AG04450 (cell line): ENCODE measurements at regions not wholly inside any gene's neighbourhood (a gene's known extent, or its start where the extent isn't known, plus 50 kb on each side); places are given as distances from the start of the nearest gene placed in this dataset.

Experiments used
- CTCF ChIA-PET: fragments of 300-600, 350-600 bp; formaldehyde crosslinking; extraction: SDS; loops from one replicate; lab custom pipeline; 2022; ENCODE audit warnings: antibody characterized with exemption, inconsistent platforms; lab: Charles Lee
- POLR2A ChIA-PET: fragments of 350-600 bp; formaldehyde crosslinking; extraction: SDS; loops from one replicate; lab custom pipeline; 2021; ENCODE audit warnings: antibody characterized with exemption, inconsistent platforms; lab: Yijun Ruan, JAX
- DNase-seq: peaks from one replicate; pipeline ENCODE4 v3.0.0-alpha.2; 2011; ENCODE audit warnings: low read depth, low spot score
- H3K27ac ChIP-seq: one replicate; pipeline ENCODE4 v1.5.1; 2012; ENCODE audit warnings: low read depth, low read length, control low read depth
- H3K27me3 ChIP-seq: one replicate; pipeline ENCODE4 v1.6.0; 2012; ENCODE audit warnings: low read length; ENCODE audit not compliant: control insufficient read depth, insufficient read depth
- H3K4me3 ChIP-seq: 2 replicates; pipeline ENCODE4 v1.5.1; 2011; ENCODE audit warnings: mild to moderate bottlenecking, low read depth, low read length, control low read depth
- H3K9me3 ChIP-seq: 2 replicates; pipeline ENCODE4 v1.5.1; 2012; ENCODE audit warnings: low read length; ENCODE audit not compliant: control insufficient read depth, insufficient read depth
- TF ChIP-seq, protein P1 (sequence below): IDR thresholded peaks from 2 replicates; pipeline ENCODE4 v1.5.1; 2011; ENCODE audit warnings: low read depth, low read length, control low read depth, inconsistent platforms

DNA sequence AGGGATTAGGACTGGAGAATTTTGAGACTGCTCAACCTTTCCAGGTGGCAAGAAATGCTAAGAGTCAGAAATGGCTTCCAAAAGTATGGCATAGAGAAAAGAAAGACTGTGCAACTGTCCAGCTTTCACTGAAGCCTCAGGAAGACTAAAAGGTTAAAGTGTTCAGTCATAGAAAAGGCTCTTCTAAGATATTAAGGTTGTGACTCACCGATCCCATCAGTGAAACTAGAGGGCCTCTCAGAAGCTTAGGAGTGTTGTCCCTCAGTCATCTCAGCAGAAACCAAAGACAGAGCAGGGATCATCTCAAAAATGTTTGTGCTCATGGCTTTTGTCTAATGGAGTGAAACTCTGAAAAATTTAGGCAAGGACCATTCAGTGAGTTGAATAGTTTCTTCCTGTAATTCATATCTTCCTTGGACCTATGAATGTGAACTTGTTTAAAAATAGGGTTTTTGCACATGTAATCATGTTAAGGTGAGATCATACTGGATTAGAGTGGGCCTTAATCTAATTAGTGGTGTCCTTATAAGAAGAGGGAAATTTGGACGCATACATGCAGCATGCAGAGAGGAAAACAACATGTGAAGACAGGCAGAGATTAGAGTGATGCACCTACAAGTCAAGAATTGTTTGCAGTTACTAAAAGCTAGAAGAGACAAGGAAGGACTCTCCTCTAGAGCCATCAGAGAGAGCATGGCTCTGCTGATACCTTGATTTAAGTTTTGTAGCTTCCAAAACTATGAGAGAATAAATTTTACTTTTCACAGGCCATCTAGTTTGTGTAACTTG lies 71.3 kb downstream of the RPE65 start:
- TF ChIP-seq, protein P1, sequence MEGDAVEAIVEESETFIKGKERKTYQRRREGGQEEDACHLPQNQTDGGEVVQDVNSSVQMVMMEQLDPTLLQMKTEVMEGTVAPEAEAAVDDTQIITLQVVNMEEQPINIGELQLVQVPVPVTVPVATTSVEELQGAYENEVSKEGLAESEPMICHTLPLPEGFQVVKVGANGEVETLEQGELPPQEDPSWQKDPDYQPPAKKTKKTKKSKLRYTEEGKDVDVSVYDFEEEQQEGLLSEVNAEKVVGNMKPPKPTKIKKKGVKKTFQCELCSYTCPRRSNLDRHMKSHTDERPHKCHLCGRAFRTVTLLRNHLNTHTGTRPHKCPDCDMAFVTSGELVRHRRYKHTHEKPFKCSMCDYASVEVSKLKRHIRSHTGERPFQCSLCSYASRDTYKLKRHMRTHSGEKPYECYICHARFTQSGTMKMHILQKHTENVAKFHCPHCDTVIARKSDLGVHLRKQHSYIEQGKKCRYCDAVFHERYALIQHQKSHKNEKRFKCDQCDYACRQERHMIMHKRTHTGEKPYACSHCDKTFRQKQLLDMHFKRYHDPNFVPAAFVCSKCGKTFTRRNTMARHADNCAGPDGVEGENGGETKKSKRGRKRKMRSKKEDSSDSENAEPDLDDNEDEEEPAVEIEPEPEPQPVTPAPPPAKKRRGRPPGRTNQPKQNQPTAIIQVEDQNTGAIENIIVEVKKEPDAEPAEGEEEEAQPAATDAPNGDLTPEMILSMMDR: no peak
- H3K27me3 ChIP-seq: no peaks in the 10 kb centered on the region
- no peak for DNase-seq
- CTCF ChIA-PET: interaction anchor here (1.1 to 5.2 kb wide), 7 partner anchors 20 to 262 kb away, joined by 3 to 25 read pairs (median 5); no protein-coding TSS in a partner anchor
- POLR2A ChIA-PET: interaction anchor here (0.6 kb wide), 1 partner anchor 612 kb away, joined by 3 read pairs; no protein-coding TSS in a partner anchor
- no peak overlapping the region for H3K4me3 ChIP-seq
- H3K27ac ChIP-seq: no peak overlapping the region
- no peaks in the 10 kb centered on the region for H3K9me3 ChIP-seq

DNA sequence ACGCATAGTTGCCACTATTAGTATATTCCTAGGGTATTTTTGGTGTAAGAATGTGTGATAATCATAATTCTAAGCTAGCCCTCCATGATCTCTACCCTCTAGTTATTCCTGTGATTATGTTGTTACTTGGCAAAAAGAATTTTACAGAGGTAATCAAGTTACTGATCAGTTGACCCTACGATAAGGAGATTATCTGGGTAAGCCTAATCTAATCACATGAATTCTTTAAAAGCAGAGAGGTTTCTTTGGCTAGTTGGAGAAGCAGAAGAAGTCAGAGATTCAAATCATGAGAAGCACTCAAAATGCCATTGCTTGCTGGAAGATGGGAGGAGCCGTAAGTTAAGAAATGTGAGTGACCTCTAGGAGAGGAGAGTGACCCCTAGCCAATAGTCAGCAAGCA lies 72.7 kb downstream of the RPE65 start:
- Histone ChIP-seq H3K4me3 (no peak overlapping the region), H3K27ac (no peak overlapping the region), H3K9me3 (peaks cover 4% of the 10 kb centered on the region; the same call in 1 of the 2 replicates), H3K27me3 (no peaks in the 10 kb centered on the region)
- ChIA-PET POLR2A (no interaction called here), CTCF (interaction anchor here (1.0 to 5.2 kb wide), 5 partner anchors 31 to 260 kb away, joined by 3 to 25 read pairs (median 4); no protein-coding TSS in a partner anchor)
- DNase-seq: no peak
- TF ChIP-seq, protein P1: no peak

DNA sequence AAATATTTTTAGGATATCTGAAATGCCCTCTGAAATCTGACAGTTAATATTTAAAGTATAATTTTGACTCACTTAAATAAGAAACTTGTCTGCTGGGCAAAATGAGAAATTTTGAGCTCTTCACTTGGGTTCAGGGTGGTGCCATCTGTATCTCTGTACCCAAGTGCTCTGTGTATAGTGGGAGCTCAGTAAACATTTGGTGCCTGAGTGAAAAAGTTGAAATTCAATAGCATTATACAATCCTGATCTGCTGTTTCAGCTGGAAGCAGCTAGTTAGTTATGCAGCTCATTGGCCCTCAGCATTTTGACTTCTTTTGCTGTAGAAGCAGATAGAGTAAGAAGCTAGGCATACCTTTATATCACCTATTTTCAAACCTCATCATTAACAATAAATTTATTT lies 73.3 kb downstream of the RPE65 start:
- no peak for DNase-seq
- H3K27ac ChIP-seq: no peak overlapping the region

DNA sequence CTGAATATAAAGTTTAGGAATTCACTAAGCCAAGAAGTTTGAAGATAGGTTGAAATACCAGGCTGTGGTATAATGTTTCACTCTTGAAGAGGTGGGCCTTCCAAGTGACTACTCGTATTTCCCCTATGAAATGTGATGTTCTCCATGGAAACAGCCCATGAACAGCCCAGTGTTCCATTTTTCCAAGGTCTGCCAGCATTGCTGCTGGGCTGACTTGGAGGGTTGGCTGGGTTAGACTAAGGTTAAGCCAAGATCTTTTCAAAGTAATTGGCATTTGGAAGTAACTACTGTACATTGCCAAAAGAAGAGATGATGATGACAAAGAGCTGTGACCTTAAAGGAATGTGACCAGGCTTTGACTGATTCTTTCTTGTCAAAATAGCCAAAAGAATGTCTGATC lies 73.8 kb downstream of the RPE65 start:
- H3K4me3 ChIP-seq: no peak overlapping the region
- peaks cover 4% of the 10 kb centered on the region; the same call in 1 of the 2 replicates for H3K9me3 ChIP-seq
- ChIA-PET CTCF (interaction anchor here (0.9 to 5.2 kb wide), 4 partner anchors 30 to 259 kb away, joined by 3 to 25 read pairs (median 5); no protein-coding TSS in a partner anchor), POLR2A (no interaction called here)
- H3K27me3 ChIP-seq: no peaks in the 10 kb centered on the region
- TF ChIP-seq, protein P1: no peak
- no peak for DNase-seq
- H3K27ac ChIP-seq: no peak overlapping the region

More for the DNA sequence above, 73.3 kb downstream of the RPE65 start:
- H3K9me3 ChIP-seq: peaks cover 4% of the 10 kb centered on the region; the same call in 1 of the 2 replicates
- CTCF ChIA-PET: interaction anchor here (0.9 to 5.2 kb wide), 4 partner anchors 31 to 260 kb away, joined by 3 to 25 read pairs (median 5); no protein-coding TSS in a partner anchor
- no peak overlapping the region for H3K4me3 ChIP-seq
- POLR2A ChIA-PET: no interaction called here
- H3K27me3 ChIP-seq: no peaks in the 10 kb centered on the region
- TF ChIP-seq, protein P1: no peak

DNA sequence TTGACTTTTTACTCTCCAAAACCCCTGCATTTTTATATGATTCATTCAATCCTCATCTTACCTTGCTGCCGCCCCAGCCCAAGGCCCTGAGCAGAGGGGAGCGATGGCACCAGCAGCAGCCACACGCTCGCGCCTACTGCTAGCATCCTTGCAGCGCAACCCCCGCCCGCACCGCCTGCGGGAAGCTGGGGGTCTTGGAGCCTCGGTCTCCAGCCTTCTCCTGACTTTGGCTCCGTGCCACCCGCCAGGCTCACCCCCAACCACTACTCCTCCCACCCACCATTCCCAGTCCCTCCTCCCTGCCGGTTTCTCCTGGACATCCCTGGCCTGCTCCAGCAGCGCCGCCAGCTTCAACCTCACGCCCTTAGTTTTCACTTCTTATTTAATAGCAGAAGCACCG lies 76.6 kb downstream of the RPE65 start:
- no peak for DNase-seq
- H3K27me3 ChIP-seq: no peaks in the 10 kb centered on the region
- H3K4me3 ChIP-seq: no peak overlapping the region
- TF ChIP-seq, protein P1: no peak
- peaks cover 4% of the 10 kb centered on the region; the same call in 1 of the 2 replicates for H3K9me3 ChIP-seq
- H3K27ac ChIP-seq: no peak overlapping the region
- ChIA-PET CTCF (interaction anchor here (1.4 kb wide), 1 partner anchor 70 kb away, joined by 3 read pairs; no protein-coding TSS in a partner anchor), POLR2A (interaction anchor here (0.7 kb wide), 1 partner anchor 134 kb away, joined by 7 read pairs; no protein-coding TSS in a partner anchor)
